SK-N-SH treated with all-trans-retinoic acid at 6 μM for 48 hours (cell line): ENCODE measurements at regions not wholly inside any gene's neighbourhood (a gene's known extent, or its start where the extent isn't known, plus 50 kb on each side); places are given as distances from the start of the nearest gene placed in this dataset.

Experiments
- OSR1 ChIP-seq: fragments of 250-450 bp; sonication (Bioruptor Pico); IDR thresholded peaks from 2 replicates; pipeline ENCODE4 v1.8.0; 2022; ENCODE audit warnings: moderate library complexity, mild to moderate bottlenecking, inconsistent platforms
- PPARA ChIP-seq: fragments of 250-450 bp; sonication (Bioruptor Pico); IDR thresholded peaks from 2 replicates; pipeline ENCODE4 v1.5.0; 2020; ENCODE audit warnings: mild to moderate bottlenecking, borderline replicate concordance
- RARB ChIP-seq: fragments of 250-450 bp; sonication (Bioruptor Pico); IDR thresholded peaks from 2 replicates; pipeline ENCODE4 v1.8.0; 2021; ENCODE audit warnings: mild to moderate bottlenecking, moderate library complexity
- SNAI2 ChIP-seq: fragments of 250-450 bp; sonication (Bioruptor Pico); IDR thresholded peaks from 2 replicates; pipeline ENCODE4 v1.5.0; 2020; ENCODE audit warnings: mild to moderate bottlenecking, moderate library complexity
- TCF4 ChIP-seq: fragments of 250-450 bp; sonication (Bioruptor Pico); IDR thresholded peaks from 2 replicates; pipeline ENCODE4 v1.8.0; 2021; ENCODE audit warnings: mild to moderate bottlenecking, moderate library complexity, borderline replicate concordance
- TOX ChIP-seq: fragments of 250-450 bp; sonication (Bioruptor Pico); IDR thresholded peaks from 2 replicates; pipeline ENCODE4 v1.8.0; 2021; ENCODE audit warnings: mild to moderate bottlenecking, moderate library complexity, borderline replicate concordance
- TF ChIP-seq, protein P1 (sequence below): fragments of 250-450 bp; sonication (Bioruptor Pico); IDR thresholded peaks from 2 replicates; pipeline ENCODE4 v1.8.0; 2020; ENCODE audit warnings: mild to moderate bottlenecking, moderate library complexity, borderline replicate concordance
- TF ChIP-seq, protein P2 (sequence below): fragments of 250-450 bp; sonication (Bioruptor Pico); IDR thresholded peaks from 2 replicates; pipeline ENCODE4 v1.5.1; 2020; ENCODE audit warnings: low read depth, mild to moderate bottlenecking, moderate library complexity

DNA sequence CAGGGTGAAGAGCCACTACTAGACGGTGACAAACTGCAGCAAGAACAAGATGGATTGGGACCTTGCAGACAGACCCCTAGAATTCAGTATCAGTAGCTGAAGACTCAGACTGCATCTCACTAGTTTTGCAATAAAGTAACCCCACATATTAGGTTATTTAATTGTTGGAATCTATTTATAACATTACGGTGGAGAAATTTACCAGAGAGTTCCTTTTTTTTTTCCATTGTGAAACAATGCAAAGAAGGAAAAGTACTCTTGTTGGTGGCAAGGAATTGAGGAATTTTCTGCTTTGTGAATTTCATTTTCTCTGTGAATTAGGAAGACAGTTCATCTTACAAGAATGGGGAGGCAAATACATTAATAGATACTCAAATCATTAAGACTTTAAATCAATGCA, 185.7 kb upstream of the PPFIA2 start:
- TF ChIP-seq, protein P1, sequence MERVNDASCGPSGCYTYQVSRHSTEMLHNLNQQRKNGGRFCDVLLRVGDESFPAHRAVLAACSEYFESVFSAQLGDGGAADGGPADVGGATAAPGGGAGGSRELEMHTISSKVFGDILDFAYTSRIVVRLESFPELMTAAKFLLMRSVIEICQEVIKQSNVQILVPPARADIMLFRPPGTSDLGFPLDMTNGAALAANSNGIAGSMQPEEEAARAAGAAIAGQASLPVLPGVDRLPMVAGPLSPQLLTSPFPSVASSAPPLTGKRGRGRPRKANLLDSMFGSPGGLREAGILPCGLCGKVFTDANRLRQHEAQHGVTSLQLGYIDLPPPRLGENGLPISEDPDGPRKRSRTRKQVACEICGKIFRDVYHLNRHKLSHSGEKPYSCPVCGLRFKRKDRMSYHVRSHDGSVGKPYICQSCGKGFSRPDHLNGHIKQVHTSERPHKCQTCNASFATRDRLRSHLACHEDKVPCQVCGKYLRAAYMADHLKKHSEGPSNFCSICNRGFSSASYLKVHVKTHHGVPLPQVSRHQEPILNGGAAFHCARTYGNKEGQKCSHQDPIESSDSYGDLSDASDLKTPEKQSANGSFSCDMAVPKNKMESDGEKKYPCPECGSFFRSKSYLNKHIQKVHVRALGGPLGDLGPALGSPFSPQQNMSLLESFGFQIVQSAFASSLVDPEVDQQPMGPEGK (CRISPR knock-in tag), result no peak
- no peak for TF ChIP-seq TCF4 (CRISPR knock-in tag)
- TF ChIP-seq RARB (CRISPR knock-in tag), result no peak
- no peak for TF ChIP-seq SNAI2
- TF ChIP-seq, protein P2, sequence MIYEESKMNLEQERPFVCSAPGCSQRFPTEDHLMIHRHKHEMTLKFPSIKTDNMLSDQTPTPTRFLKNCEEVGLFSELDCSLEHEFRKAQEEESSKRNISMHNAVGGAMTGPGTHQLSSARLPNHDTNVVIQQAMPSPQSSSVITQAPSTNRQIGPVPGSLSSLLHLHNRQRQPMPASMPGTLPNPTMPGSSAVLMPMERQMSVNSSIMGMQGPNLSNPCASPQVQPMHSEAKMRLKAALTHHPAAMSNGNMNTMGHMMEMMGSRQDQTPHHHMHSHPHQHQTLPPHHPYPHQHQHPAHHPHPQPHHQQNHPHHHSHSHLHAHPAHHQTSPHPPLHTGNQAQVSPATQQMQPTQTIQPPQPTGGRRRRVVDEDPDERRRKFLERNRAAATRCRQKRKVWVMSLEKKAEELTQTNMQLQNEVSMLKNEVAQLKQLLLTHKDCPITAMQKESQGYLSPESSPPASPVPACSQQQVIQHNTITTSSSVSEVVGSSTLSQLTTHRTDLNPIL (CRISPR knock-in tag), result no peak
- TF ChIP-seq PPARA (CRISPR knock-in tag), result no peak
- TF ChIP-seq TOX (CRISPR knock-in tag), result no peak
- no peak for TF ChIP-seq OSR1 (CRISPR knock-in tag)
